ENCODE measurements at regions not wholly inside any gene's neighbourhood (a gene's known extent, or its start where the extent isn't known, plus 50 kb on each side); places are given as distances from the start of the nearest gene placed in this dataset.

- TF ChIP-seq GATA2 (IDR thresholded peaks at IDR 0.05; ENCODE audit: low read depth, low read length) (no peak), GATA3 (IDR thresholded peaks at IDR 0.05; ENCODE audit: low read depth, low read length) (no peak)
Measured at GRCh38 chr1:73639494-73639893, 558.5 kb downstream of the LRRIQ3 start.

Measured in SH-SY5Y (cell line).